ENCODE measurements at regions not wholly inside any gene's neighbourhood (a gene's known extent, or its start where the extent isn't known, plus 50 kb on each side); places are given as distances from the start of the nearest gene placed in this dataset.

DNA sequence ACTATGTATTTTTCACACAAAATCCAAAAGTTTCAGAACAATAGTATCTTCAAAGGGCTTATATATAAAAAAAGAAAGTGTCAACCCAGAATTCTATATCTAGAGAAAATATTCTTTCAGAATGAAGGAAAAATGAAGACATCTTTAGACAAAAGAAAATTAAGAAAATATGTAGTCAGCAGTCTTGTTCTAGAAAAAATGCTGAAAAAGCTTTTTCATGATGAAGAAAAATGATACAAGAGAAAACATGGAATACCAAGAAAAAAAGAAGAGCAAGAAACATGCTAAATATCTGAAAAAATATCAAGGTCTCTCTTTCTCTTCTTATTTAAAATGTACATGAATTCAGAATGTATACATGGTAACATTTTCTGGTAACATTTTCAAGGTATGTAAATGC, 816.8 kb upstream of the FAT3 start (continued):
- TF ChIP-seq, protein P1, sequence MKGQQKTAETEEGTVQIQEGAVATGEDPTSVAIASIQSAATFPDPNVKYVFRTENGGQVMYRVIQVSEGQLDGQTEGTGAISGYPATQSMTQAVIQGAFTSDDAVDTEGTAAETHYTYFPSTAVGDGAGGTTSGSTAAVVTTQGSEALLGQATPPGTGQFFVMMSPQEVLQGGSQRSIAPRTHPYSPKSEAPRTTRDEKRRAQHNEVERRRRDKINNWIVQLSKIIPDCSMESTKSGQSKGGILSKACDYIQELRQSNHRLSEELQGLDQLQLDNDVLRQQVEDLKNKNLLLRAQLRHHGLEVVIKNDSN (IDR thresholded peaks at IDR 0.05; ENCODE audit: borderline replicate concordance, low read depth): no peak
- no peak for TF ChIP-seq CHD2 (IDR thresholded peaks at IDR 0.05; ENCODE audit: low read length, partially characterized antibody)
- TF ChIP-seq NRF1 (IDR thresholded peaks at IDR 0.05; ENCODE audit: low read depth, low read length): no peak
- no peak for TF ChIP-seq EZH2phosphoT487 (IDR thresholded peaks at IDR 0.05; ENCODE audit: borderline replicate concordance, low read depth)
- TF ChIP-seq JUND (IDR thresholded peaks at IDR 0.05): no peak

- CTCF ChIA-PET: interaction anchor here (1.2 kb wide), 1 partner anchor 30 kb away, joined by 3 read pairs; no protein-coding TSS in a partner anchor
- H3K9me2 ChIP-seq: no peaks in the 10 kb centered on the region
- H3K27me3 ChIP-seq (ENCODE audit: insufficient read depth): no peaks in the 10 kb centered on the region
- H3K4me1 ChIP-seq (ENCODE audit: control insufficient read depth in 1 of 2, insufficient read depth in 2 of 2, low read depth in 1 of 2, low read length in 1 of 2): no peaks in the 10 kb centered on the region
- TF ChIP-seq FOXM1 (IDR thresholded peaks at IDR 0.05; ENCODE audit: low read depth) (no peak), GATA2 (CRISPR knock-in tag; IDR thresholded peaks at IDR 0.05) (no peak), POLR2AphosphoS5 (IDR thresholded peaks at IDR 0.05; ENCODE audit: low read depth, low read length) (no peak), TAF1 (IDR thresholded peaks at IDR 0.05; ENCODE audit: borderline replicate concordance, low read depth, low read length) (no peak), RFX5 (IDR thresholded peaks at IDR 0.05; ENCODE audit: low read length) (no peak)
- TF ChIP-seq, protein P2, sequence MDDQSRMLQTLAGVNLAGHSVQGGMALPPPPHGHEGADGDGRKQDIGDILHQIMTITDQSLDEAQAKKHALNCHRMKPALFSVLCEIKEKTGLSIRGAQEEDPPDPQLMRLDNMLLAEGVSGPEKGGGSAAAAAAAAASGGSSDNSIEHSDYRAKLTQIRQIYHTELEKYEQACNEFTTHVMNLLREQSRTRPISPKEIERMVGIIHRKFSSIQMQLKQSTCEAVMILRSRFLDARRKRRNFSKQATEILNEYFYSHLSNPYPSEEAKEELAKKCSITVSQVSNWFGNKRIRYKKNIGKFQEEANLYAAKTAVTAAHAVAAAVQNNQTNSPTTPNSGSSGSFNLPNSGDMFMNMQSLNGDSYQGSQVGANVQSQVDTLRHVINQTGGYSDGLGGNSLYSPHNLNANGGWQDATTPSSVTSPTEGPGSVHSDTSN (IDR thresholded peaks at IDR 0.05): no peak
- TF ChIP-seq, protein P1 (IDR thresholded peaks at IDR 0.05; ENCODE audit: borderline replicate concordance, low read depth): no peak
- no peaks in the 10 kb centered on the region for H3K36me3 ChIP-seq (replicated peaks in 1 of 2; ENCODE audit: control insufficient read depth in 1 of 2, insufficient read depth in 2 of 2, low read length in 1 of 2)
- no peak overlapping the region for H3K9ac ChIP-seq
- no peak overlapping the region for H3K4me3 ChIP-seq (ENCODE audit: low read depth in 2 of 2, low read length in 1 of 2)
- POLR2A ChIA-PET: no interaction called here
- no peak overlapping the region for H3K27ac ChIP-seq (ENCODE audit: low read depth in 2 of 2, low read length in 1 of 2)
- H2AFZ ChIP-seq (ENCODE audit: low read depth): no peak overlapping the region
- no peaks in the 10 kb centered on the region for H4K20me1 ChIP-seq (ENCODE audit: insufficient read depth)
- DNase-seq: no peak
- H3K79me2 ChIP-seq (ENCODE audit: insufficient read depth): no peaks in the 10 kb centered on the region
- H3K4me2 ChIP-seq: no peak overlapping the region
- WGBS (ENCODE audit: low lambda C conversion rate): 62% methylated on average over 2 of the region's 2 CpGs
- H3F3A ChIP-seq (replicated peaks; ENCODE audit: insufficient read depth): no peaks in the 10 kb centered on the region
- H3K9me3 ChIP-seq: no peaks in the 10 kb centered on the region
Observed at GRCh38 chr11:91406009-91406408, 818.6 kb upstream of the FAT3 start.

GRCh38 chr11:91404344-91404743, 820.3 kb upstream of the FAT3 start:
- H3K79me2 ChIP-seq (ENCODE audit: insufficient read depth): no peaks in the 10 kb centered on the region
- no peak for DNase-seq
- no peak overlapping the region for H3K4me2 ChIP-seq
- no peak overlapping the region for H3K4me3 ChIP-seq (ENCODE audit: low read depth in 2 of 2, low read length in 1 of 2)
- no peaks in the 10 kb centered on the region for H3K36me3 ChIP-seq (replicated peaks in 1 of 2; ENCODE audit: control insufficient read depth in 1 of 2, insufficient read depth in 2 of 2, low read length in 1 of 2)
- ChIA-PET CTCF (interaction anchor here (1.2 to 1.5 kb wide), 3 partner anchors 10 to 1115 kb away, joined by 3 to 4 read pairs (median 3); no protein-coding TSS in a partner anchor), POLR2A (no interaction called here)
- H3K4me1 ChIP-seq (ENCODE audit: control insufficient read depth in 1 of 2, insufficient read depth in 2 of 2, low read depth in 1 of 2, low read length in 1 of 2): no peaks in the 10 kb centered on the region
- H2AFZ ChIP-seq (ENCODE audit: low read depth): no peak overlapping the region
- no peak overlapping the region for H3K27ac ChIP-seq (ENCODE audit: low read depth in 2 of 2, low read length in 1 of 2)
- no peaks in the 10 kb centered on the region for H3F3A ChIP-seq (replicated peaks; ENCODE audit: insufficient read depth)
- no peak overlapping the region for H3K9ac ChIP-seq
- no peaks in the 10 kb centered on the region for H3K27me3 ChIP-seq (ENCODE audit: insufficient read depth)
- H3K9me3 ChIP-seq: no peaks in the 10 kb centered on the region
- H4K20me1 ChIP-seq (ENCODE audit: insufficient read depth): no peaks in the 10 kb centered on the region
- no peaks in the 10 kb centered on the region for H3K9me2 ChIP-seq
- TF ChIP-seq YY1 (IDR thresholded peaks at IDR 0.05; ENCODE audit: low read depth): no peak
- no peak for TF ChIP-seq NFIC (IDR thresholded peaks at IDR 0.05; ENCODE audit: borderline replicate concordance)
- TF ChIP-seq MXI1 (IDR thresholded peaks at IDR 0.05; ENCODE audit: low read depth, low read length): no peak
- TF ChIP-seq, protein P3, sequence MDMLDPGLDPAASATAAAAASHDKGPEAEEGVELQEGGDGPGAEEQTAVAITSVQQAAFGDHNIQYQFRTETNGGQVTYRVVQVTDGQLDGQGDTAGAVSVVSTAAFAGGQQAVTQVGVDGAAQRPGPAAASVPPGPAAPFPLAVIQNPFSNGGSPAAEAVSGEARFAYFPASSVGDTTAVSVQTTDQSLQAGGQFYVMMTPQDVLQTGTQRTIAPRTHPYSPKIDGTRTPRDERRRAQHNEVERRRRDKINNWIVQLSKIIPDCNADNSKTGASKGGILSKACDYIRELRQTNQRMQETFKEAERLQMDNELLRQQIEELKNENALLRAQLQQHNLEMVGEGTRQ (IDR thresholded peaks at IDR 0.05; ENCODE audit: borderline replicate concordance, low read depth, low read length): no peak
- TF ChIP-seq, protein P4, sequence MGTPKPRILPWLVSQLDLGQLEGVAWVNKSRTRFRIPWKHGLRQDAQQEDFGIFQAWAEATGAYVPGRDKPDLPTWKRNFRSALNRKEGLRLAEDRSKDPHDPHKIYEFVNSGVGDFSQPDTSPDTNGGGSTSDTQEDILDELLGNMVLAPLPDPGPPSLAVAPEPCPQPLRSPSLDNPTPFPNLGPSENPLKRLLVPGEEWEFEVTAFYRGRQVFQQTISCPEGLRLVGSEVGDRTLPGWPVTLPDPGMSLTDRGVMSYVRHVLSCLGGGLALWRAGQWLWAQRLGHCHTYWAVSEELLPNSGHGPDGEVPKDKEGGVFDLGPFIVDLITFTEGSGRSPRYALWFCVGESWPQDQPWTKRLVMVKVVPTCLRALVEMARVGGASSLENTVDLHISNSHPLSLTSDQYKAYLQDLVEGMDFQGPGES (IDR thresholded peaks at IDR 0.05; ENCODE audit: low read depth, low read length): no peak
- TF ChIP-seq RAD21 (IDR thresholded peaks at IDR 0.05; ENCODE audit: low read length): no peak
- no peak for TF ChIP-seq NRF1 (IDR thresholded peaks at IDR 0.05; ENCODE audit: low read depth, low read length)

Data from SK-N-SH (cell line).